ENCODE measurements at regions not wholly inside any gene's neighbourhood (a gene's known extent, or its start where the extent isn't known, plus 50 kb on each side); places are given as distances from the start of the nearest gene placed in this dataset.

- DNase-seq: peak; percentile 23
These were observed 194.7 kb upstream of the TLL1 start for GRCh38 chr4:165678236-165678935.

- no peak for DNase-seq
These were observed 194.1 kb upstream of the TLL1 start for GRCh38 chr4:165678936-165679325.

- DNase-seq: no peak
These were observed 192.2 kb upstream of the TLL1 start for GRCh38 chr4:165680821-165681220.

- DNase-seq: no peak
These were observed 190.4 kb upstream of the TLL1 start for GRCh38 chr4:165682611-165683010.

- no peak for DNase-seq
These were observed 188.7 kb upstream of the TLL1 start for GRCh38 chr4:165684177-165684805.

- no peak for DNase-seq
These were observed 186.3 kb upstream of the TLL1 start for GRCh38 chr4:165686756-165687155.

- DNase-seq: no peak
These were observed 183.9 kb upstream of the TLL1 start for GRCh38 chr4:165689159-165689558.

GRCh38 chr4:165692082-165692481, 181.0 kb upstream of the TLL1 start:
- no peak for DNase-seq

GRCh38 chr4:165698272-165698671, 174.8 kb upstream of the TLL1 start:
- DNase-seq: no peak

- peak; percentile 35 for DNase-seq
These were observed 174.0 kb upstream of the TLL1 start for GRCh38 chr4:165699055-165699454.

GRCh38 chr4:165700855-165701254, 172.2 kb upstream of the TLL1 start:
- no peak for DNase-seq

GRCh38 chr4:165707128-165707527, 165.9 kb upstream of the TLL1 start:
- DNase-seq: no peak

- peak; percentile 35 for DNase-seq
These were observed 163.5 kb upstream of the TLL1 start for GRCh38 chr4:165709516-165709915.

- no peak for DNase-seq
These were observed 163.0 kb upstream of the TLL1 start for GRCh38 chr4:165709973-165710526.

GRCh38 chr4:165711436-165711835, 161.6 kb upstream of the TLL1 start:
- DNase-seq: no peak

- DNase-seq: no peak
These were observed 161.1 kb upstream of the TLL1 start for GRCh38 chr4:165711912-165712311.

- DNase-seq: no peak
These were observed 158.4 kb upstream of the TLL1 start for GRCh38 chr4:165714650-165715049.

GRCh38 chr4:165715211-165715610, 157.8 kb upstream of the TLL1 start:
- DNase-seq: no peak

- no peak for DNase-seq
These were observed 157.0 kb upstream of the TLL1 start for GRCh38 chr4:165715989-165716388.

- DNase-seq: peak; percentile 43
These were observed 156.6 kb upstream of the TLL1 start for GRCh38 chr4:165716472-165716871.

GRCh38 chr4:165718660-165719059, 154.4 kb upstream of the TLL1 start:
- no peak for DNase-seq

GRCh38 chr4:165720411-165721082, 152.5 kb upstream of the TLL1 start:
- DNase-seq: no peak

GRCh38 chr4:165721815-165722214, 151.2 kb upstream of the TLL1 start:
- DNase-seq: no peak
